Tibial nerve (tissue), 4 donors: ENCODE measurements at regions not wholly inside any gene's neighbourhood (a gene's known extent, or its start where the extent isn't known, plus 50 kb on each side); places are given as distances from the start of the nearest gene placed in this dataset.
"Not testable (repeated sequence)": the region's sequence is repeated elsewhere in the genome, so short reads cannot be mapped to it uniquely, and the experiment has no call there.

ENCODE experiments used
- CTCF ChIP-seq, 5 experiments: fragments of 200-600 bp in 3 of 5; fragments of 450-650 bp in 2 of 5; sonication (generic) in 3 of 5; IDR thresholded peaks; one replicate each; pipeline ENCODE4 v1.5.1; 2016 to 2019; ENCODE audit warnings: antibody characterized with exemption in 5 of 5, mild to moderate bottlenecking in 3 of 5, moderate library complexity in 2 of 5
- EP300 ChIP-seq, 2 donors: sonication (generic); formaldehyde crosslinking; IDR thresholded peaks; one replicate each; pipeline ENCODE4 v1.6.1; 2017; ENCODE audit warnings: antibody characterized with exemption in 2 of 2, mild to moderate bottlenecking in 1 of 2

GRCh38 chr3:178363048-178363447 lies 173.2 kb upstream of the KCNMB2 start:
- not testable (repeated sequence) for TF ChIP-seq EP300, CTCF (IDR thresholded peaks at IDR 0.05)
